SK-N-MC (cell line): ENCODE measurements at regions not wholly inside any gene's neighbourhood (a gene's known extent, or its start where the extent isn't known, plus 50 kb on each side); places are given as distances from the start of the nearest gene placed in this dataset.

Experiments used
- EZH2 ChIP-seq: fragments of 200-600 bp; sonication (generic); IDR thresholded peaks from one replicate; pipeline ENCODE4 v1.6.1; 2017; ENCODE audit warnings: antibody characterized with exemption
- POLR2AphosphoS5 ChIP-seq: IDR thresholded peaks from 2 replicates; pipeline ENCODE4 v1.6.1; 2012; ENCODE audit warnings: mild to moderate bottlenecking, low read depth, low read length, borderline replicate concordance

- TF ChIP-seq EZH2 = no peak
- no peak for TF ChIP-seq POLR2AphosphoS5
Measured at GRCh38 chr2:239803766-239804115, 221.4 kb downstream of the NDUFA10 start.
